Mucosa of stomach (tissue), 1 donor: ENCODE measurements at regions not wholly inside any gene's neighbourhood (a gene's known extent, or its start where the extent isn't known, plus 50 kb on each side); places are given as distances from the start of the nearest gene placed in this dataset.

Experiments
- H3K27me3 ChIP-seq: one replicate; pipeline ENCODE4 v1.7.0; 2013; ENCODE audit warnings: mild to moderate bottlenecking, low read length; ENCODE audit not compliant: control insufficient read depth, insufficient read depth
- H3K36me3 ChIP-seq: one replicate; pipeline ENCODE4 v1.7.0; 2013; ENCODE audit warnings: low read length; ENCODE audit not compliant: control insufficient read depth, insufficient read depth
- H3K4me1 ChIP-seq: one replicate; pipeline ENCODE4 v1.7.0; 2013; ENCODE audit warnings: mild to moderate bottlenecking, low read length; ENCODE audit not compliant: control insufficient read depth, insufficient read depth
- H3K4me3 ChIP-seq: one replicate; pipeline ENCODE4 v1.7.0; 2013; ENCODE audit warnings: low read length
- H3K9ac ChIP-seq: one replicate; pipeline ENCODE4 v1.7.0; 2013; ENCODE audit warnings: mild to moderate bottlenecking, low read length, moderate library complexity
- H3K9me3 ChIP-seq: one replicate; pipeline ENCODE4 v1.7.0; 2013; ENCODE audit warnings: mild to moderate bottlenecking, low read length, moderate library complexity; ENCODE audit not compliant: control insufficient read depth
- donor health status: Pancreatic carcinoma.

- no peaks in the 10 kb centered on the region for H3K27me3 ChIP-seq
- H3K4me1 ChIP-seq = no peaks in the 10 kb centered on the region
- H3K4me3 ChIP-seq = no peak overlapping the region
- H3K9ac ChIP-seq = no peak overlapping the region
- no peaks in the 10 kb centered on the region for H3K9me3 ChIP-seq
- H3K36me3 ChIP-seq = no peaks in the 10 kb centered on the region
Measured at GRCh38 chr1:2912424-2913061, 108.7 kb upstream of the ACTRT2 start.

- no peaks in the 10 kb centered on the region for H3K4me1 ChIP-seq
- no peaks in the 10 kb centered on the region for H3K27me3 ChIP-seq
- no peak overlapping the region for H3K4me3 ChIP-seq
- no peaks in the 10 kb centered on the region for H3K9me3 ChIP-seq
- H3K36me3 ChIP-seq = no peaks in the 10 kb centered on the region
- H3K9ac ChIP-seq = no peak overlapping the region
Measured at GRCh38 chr1:2913091-2913490, 108.2 kb upstream of the ACTRT2 start.

GRCh38 chr1:2914702-2915101 lies 106.6 kb upstream of the ACTRT2 start:
- no peaks in the 10 kb centered on the region for H3K36me3 ChIP-seq
- H3K9ac ChIP-seq = no peak overlapping the region
- H3K27me3 ChIP-seq = no peaks in the 10 kb centered on the region
- no peaks in the 10 kb centered on the region for H3K4me1 ChIP-seq
- H3K9me3 ChIP-seq = no peaks in the 10 kb centered on the region
- no peak overlapping the region for H3K4me3 ChIP-seq

GRCh38 chr1:2916153-2916552 lies 105.1 kb upstream of the ACTRT2 start:
- Histone ChIP-seq H3K4me1 (no peaks in the 10 kb centered on the region), H3K9me3 (no peaks in the 10 kb centered on the region), H3K27me3 (no peaks in the 10 kb centered on the region), H3K4me3 (no peak overlapping the region), H3K9ac (no peak overlapping the region), H3K36me3 (no peaks in the 10 kb centered on the region)

- no peaks in the 10 kb centered on the region for H3K9me3 ChIP-seq
- no peaks in the 10 kb centered on the region for H3K4me1 ChIP-seq
- no peaks in the 10 kb centered on the region for H3K36me3 ChIP-seq
- no peak overlapping the region for H3K9ac ChIP-seq
- H3K27me3 ChIP-seq = no peaks in the 10 kb centered on the region
- H3K4me3 ChIP-seq = no peak overlapping the region
Measured at GRCh38 chr1:2916706-2917105, 104.6 kb upstream of the ACTRT2 start.

DNA sequence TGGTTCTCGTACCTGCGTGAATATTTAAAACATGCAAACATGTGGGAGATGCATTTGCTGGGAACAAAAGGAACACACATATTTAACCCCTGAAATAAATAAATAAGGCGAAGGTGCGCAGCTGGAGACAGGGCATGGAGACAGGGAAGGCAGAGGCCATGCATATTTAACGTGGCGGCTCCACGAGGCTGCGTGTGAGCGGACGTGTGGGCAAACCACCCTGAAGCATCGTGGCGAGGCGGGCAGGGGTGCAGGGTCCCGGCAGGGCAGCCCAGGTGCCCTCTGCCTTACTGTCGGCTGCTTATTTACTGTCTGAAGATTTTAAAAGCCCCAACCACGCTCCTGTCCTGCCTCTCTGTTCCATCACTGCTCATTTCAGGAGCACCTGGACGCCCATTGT lies 104.0 kb upstream of the ACTRT2 start:
- Histone ChIP-seq H3K9ac (no peak overlapping the region), H3K4me3 (no peak overlapping the region), H3K4me1 (no peaks in the 10 kb centered on the region), H3K9me3 (no peaks in the 10 kb centered on the region), H3K36me3 (no peaks in the 10 kb centered on the region), H3K27me3 (no peaks in the 10 kb centered on the region)

DNA sequence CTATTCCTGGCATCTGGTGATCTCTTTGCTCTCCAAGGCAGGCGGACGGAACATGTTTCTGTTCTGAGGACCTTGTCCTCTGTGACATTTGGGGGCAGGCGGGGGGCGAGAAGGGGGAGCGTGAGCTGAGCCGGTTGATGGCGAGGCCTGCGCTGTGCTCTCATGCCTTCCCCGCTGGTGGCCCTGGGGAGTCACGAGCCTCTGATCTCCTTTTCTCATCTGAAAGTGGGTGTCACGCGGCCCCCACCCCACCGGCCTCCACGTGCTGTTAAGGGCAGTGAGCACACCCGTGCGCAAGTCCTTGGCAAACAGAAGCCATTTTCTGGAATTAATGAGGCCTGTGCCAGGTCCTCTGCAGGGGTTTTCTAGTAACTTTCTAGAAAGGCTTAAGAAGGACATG lies 102.8 kb upstream of the ACTRT2 start:
- H3K4me3 ChIP-seq = no peak overlapping the region
- no peaks in the 10 kb centered on the region for H3K9me3 ChIP-seq
- H3K9ac ChIP-seq = no peak overlapping the region
- peaks cover 10% of the 10 kb centered on the region for H3K27me3 ChIP-seq
- H3K4me1 ChIP-seq = no peaks in the 10 kb centered on the region
- no peaks in the 10 kb centered on the region for H3K36me3 ChIP-seq

DNA sequence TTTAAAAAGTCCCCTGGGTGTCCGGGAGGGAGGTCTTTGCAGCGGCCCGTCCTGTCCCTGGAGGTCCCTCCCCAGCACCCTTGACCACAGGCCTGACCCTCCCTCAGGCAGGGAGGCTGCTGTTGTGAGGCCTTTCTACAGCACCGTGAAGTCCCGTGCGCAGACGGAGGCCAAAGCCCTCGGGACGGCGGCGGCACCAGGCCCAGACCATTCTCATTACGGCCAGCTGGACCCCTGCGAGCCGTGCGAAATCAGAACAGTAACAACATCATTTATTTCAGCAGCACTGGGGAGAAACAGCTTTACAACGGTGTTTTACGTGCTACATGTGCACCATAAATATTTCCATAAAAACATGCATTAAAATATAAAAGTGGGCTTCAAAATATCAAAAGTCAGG lies 101.4 kb upstream of the ACTRT2 start:
- H3K4me1 ChIP-seq = no peaks in the 10 kb centered on the region
- H3K9me3 ChIP-seq = no peaks in the 10 kb centered on the region
- H3K36me3 ChIP-seq = no peaks in the 10 kb centered on the region
- H3K27me3 ChIP-seq = peaks cover 10% of the 10 kb centered on the region
- no peak overlapping the region for H3K9ac ChIP-seq
- no peak overlapping the region for H3K4me3 ChIP-seq

GRCh38 chr1:2920421-2921015 lies 100.7 kb upstream of the ACTRT2 start:
- Histone ChIP-seq H3K27me3 (peaks cover 10% of the 10 kb centered on the region), H3K4me3 (no peak overlapping the region)

GRCh38 chr1:2921970-2922686 lies 99.1 kb upstream of the ACTRT2 start:
- Histone ChIP-seq H3K9me3 (no peaks in the 10 kb centered on the region), H3K27me3 (peaks cover 18% of the 10 kb centered on the region), H3K9ac (no peak overlapping the region), H3K36me3 (no peaks in the 10 kb centered on the region), H3K4me1 (no peaks in the 10 kb centered on the region), H3K4me3 (no peak overlapping the region)

More at GRCh38 chr1:2920421-2921015, 100.7 kb upstream of the ACTRT2 start:
- Histone ChIP-seq H3K36me3 (no peaks in the 10 kb centered on the region), H3K9ac (no peak overlapping the region), H3K9me3 (no peaks in the 10 kb centered on the region), H3K4me1 (no peaks in the 10 kb centered on the region)

DNA sequence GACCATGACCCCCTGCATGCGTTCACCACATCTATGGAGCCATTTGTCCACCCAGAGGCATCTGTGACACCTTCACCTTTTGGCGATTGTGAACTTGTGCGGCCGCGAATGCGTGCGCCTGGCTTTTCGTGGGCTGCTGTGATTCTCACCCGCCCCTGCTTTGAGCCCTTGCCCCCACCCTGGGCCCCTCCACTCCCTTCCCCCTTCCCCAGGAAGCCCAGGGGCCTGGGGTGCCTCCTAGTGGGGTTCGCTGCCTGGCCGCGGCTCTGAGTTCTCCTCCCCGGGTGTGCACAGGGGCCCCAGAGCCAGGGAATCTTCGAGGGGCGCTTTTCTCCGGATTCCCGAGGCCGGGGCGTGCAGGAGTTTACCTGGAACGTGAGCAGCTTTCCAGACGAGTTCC lies 97.9 kb upstream of the ACTRT2 start:
- H3K4me3 ChIP-seq = no peak overlapping the region
- no peaks in the 10 kb centered on the region for H3K9me3 ChIP-seq
- H3K9ac ChIP-seq = no peak overlapping the region
- H3K4me1 ChIP-seq = no peaks in the 10 kb centered on the region
- H3K36me3 ChIP-seq = no peaks in the 10 kb centered on the region
- H3K27me3 ChIP-seq = peaks cover 20% of the 10 kb centered on the region

DNA sequence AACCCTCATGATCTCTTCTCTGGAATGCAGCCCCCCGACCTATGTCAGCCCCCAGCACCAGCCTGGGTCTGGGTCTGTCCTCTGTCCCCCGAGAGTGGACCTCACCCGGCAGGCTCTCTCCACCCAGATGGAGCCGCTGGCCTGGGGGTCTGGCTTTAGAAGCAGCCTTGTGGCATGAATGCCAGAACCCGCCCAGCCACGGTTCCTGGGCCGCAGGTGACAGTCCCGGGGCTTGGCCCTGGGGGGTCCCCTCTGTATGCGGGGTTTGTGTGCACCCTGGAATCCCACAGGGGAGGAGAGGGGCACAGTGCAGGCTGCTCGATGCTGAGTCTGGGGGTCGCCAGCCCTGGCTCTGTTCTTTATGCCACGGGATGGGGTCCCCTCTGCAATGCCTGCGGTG lies 96.0 kb upstream of the ACTRT2 start:
- Histone ChIP-seq H3K4me1 (no peaks in the 10 kb centered on the region), H3K9me3 (no peaks in the 10 kb centered on the region), H3K9ac (no peak overlapping the region), H3K4me3 (no peak overlapping the region), H3K27me3 (peaks cover 32% of the 10 kb centered on the region), H3K36me3 (no peaks in the 10 kb centered on the region)
